ACC112 (cell line): ENCODE measurements at regions not wholly inside any gene's neighbourhood (a gene's known extent, or its start where the extent isn't known, plus 50 kb on each side); places are given as distances from the start of the nearest gene placed in this dataset.

Experiments used
- H2AFZ ChIP-seq: fragments of 200-600 bp; sonication (generic); one replicate; pipeline ENCODE4 v1.6.0; 2017; ENCODE audit warnings: antibody characterized with exemption, low read length; ENCODE audit not compliant: unreplicated experiment
- H3K27ac ChIP-seq: fragments of 200-600 bp; sonication (generic); 2 replicates; pipeline ENCODE4 v1.5.1; 2014; ENCODE audit warnings: low read depth, mild to moderate bottlenecking, antibody characterized with exemption, low read length, moderate library complexity
- H3K27me3 ChIP-seq: fragments of 200-600 bp; sonication (generic); 2 replicates; pipeline ENCODE4 v1.6.1; 2014; ENCODE audit warnings: mild to moderate bottlenecking, antibody characterized with exemption, low read length, moderate library complexity, mixed read lengths; ENCODE audit not compliant: insufficient read depth
- H3K36me3 ChIP-seq: fragments of 200-600 bp; sonication (generic); 2 replicates; pipeline ENCODE4 v1.6.1; 2016; ENCODE audit warnings: mild to moderate bottlenecking, antibody characterized with exemption, low read length, moderate library complexity, mixed read lengths; ENCODE audit not compliant: insufficient read depth
- H3K4me1 ChIP-seq: fragments of 200-600 bp; sonication (generic); one replicate; pipeline ENCODE4 v1.6.1; 2016; ENCODE audit warnings: low read length, mixed read lengths; ENCODE audit not compliant: insufficient read depth, unreplicated experiment, control insufficient read depth
- H3K4me3 ChIP-seq: fragments of 200-600 bp; sonication (generic); 2 replicates; pipeline ENCODE4 v1.5.1; 2014; ENCODE audit warnings: mild to moderate bottlenecking, low read depth, low read length
- H3K79me2 ChIP-seq: fragments of 200-600 bp; sonication (generic); one replicate; pipeline ENCODE4 v1.6.0; 2016; ENCODE audit warnings: low read length; ENCODE audit not compliant: control insufficient read depth, unreplicated experiment, insufficient read depth

- H3K4me3 ChIP-seq, result no peak overlapping the region
- no peaks in the 10 kb centered on the region for H3K27me3 ChIP-seq
- H2AFZ ChIP-seq, result no peak overlapping the region
- no peaks in the 10 kb centered on the region for H3K79me2 ChIP-seq
- H3K4me1 ChIP-seq, result no peaks in the 10 kb centered on the region
- H3K36me3 ChIP-seq, result no peaks in the 10 kb centered on the region
- no peak overlapping the region for H3K27ac ChIP-seq
Measured at GRCh38 chr7:126179916-126180315, 1072.8 kb downstream of the GRM8 start.

GRCh38 chr7:126178865-126179264 lies 1073.9 kb downstream of the GRM8 start:
- Histone ChIP-seq H3K27me3 (no peaks in the 10 kb centered on the region), H3K4me1 (no peaks in the 10 kb centered on the region), H3K27ac (no peak overlapping the region), H2AFZ (no peak overlapping the region), H3K79me2 (no peaks in the 10 kb centered on the region), H3K4me3 (no peak overlapping the region), H3K36me3 (no peaks in the 10 kb centered on the region)

DNA sequence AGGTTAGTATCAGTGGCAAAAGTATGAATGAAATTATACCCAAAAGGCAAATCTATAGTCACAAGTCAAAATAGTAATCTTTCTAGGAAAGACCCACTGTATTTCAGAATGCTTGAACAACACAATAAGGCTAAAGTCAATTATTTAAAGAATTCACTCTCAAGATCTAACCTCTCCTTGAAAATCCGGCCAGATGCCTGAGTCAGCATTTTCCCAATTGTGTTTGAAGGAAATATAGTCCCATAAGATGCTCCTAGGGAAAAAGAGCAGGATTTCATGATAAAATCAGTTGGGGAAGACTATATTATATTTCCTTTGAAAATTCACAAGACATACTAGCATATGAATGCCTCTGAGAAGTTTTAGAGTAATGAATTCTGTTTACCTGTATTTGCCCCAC lies 1075.0 kb downstream of the GRM8 start:
- Histone ChIP-seq H3K27ac (no peak overlapping the region), H3K4me3 (no peak overlapping the region), H2AFZ (no peak overlapping the region), H3K79me2 (no peaks in the 10 kb centered on the region), H3K27me3 (no peaks in the 10 kb centered on the region), H3K4me1 (no peaks in the 10 kb centered on the region), H3K36me3 (no peaks in the 10 kb centered on the region)

DNA sequence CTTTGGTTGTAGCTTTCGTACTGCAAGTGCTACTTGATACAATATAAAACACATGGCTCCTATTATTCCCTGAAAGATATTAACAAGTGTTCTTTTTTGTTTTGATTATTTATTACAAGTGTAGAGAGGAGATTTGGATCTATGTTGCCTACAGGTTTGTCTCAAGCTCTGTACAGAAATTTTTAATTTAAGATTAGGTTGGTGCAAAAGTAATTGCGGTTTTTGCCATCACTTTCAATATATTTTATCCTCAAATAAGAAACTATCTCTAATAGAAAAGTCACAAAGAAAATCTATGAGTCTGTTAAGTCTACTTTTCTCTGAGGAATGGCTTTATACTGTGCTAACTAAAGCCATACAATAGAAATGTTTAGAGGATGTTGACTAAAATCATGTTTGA lies 1086.1 kb downstream of the GRM8 start:
- Histone ChIP-seq H2AFZ (no peak overlapping the region), H3K4me1 (no peaks in the 10 kb centered on the region), H3K4me3 (no peak overlapping the region), H3K79me2 (no peaks in the 10 kb centered on the region), H3K36me3 (no peaks in the 10 kb centered on the region), H3K27me3 (no peaks in the 10 kb centered on the region), H3K27ac (no peak overlapping the region)

GRCh38 chr7:126163647-126164046 lies 1089.1 kb downstream of the GRM8 start:
- no peaks in the 10 kb centered on the region for H3K27me3 ChIP-seq
- no peaks in the 10 kb centered on the region for H3K4me1 ChIP-seq
- H3K27ac ChIP-seq, result no peak overlapping the region
- no peak overlapping the region for H2AFZ ChIP-seq
- H3K4me3 ChIP-seq, result no peak overlapping the region
- H3K36me3 ChIP-seq, result no peaks in the 10 kb centered on the region
- no peaks in the 10 kb centered on the region for H3K79me2 ChIP-seq

DNA sequence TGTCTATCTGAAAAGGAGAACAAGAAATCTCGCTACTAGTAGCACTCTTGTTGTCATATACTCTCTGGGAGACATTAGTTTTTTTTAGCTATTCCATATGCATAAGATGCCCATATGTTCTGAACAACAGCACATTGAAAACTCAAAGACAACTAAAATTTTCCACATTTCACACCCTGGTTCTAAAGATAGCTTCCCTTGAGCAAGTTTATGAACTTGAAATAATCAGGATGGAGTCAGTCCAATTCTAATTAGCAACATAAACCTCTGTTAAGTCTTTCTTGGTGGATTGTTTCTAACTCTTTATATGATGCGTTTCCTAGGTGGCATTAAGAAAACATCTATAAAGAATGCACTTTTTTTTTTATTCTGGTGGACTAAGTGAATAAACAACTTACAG lies 1095.3 kb downstream of the GRM8 start:
- no peak overlapping the region for H3K4me3 ChIP-seq
- no peaks in the 10 kb centered on the region for H3K79me2 ChIP-seq
- no peaks in the 10 kb centered on the region for H3K4me1 ChIP-seq
- H2AFZ ChIP-seq, result no peak overlapping the region
- no peak overlapping the region for H3K27ac ChIP-seq
- H3K27me3 ChIP-seq, result no peaks in the 10 kb centered on the region
- H3K36me3 ChIP-seq, result no peaks in the 10 kb centered on the region

GRCh38 chr7:126150278-126150958 lies 1102.3 kb downstream of the GRM8 start:
- Histone ChIP-seq H3K27ac (no peak overlapping the region), H3K4me1 (no peaks in the 10 kb centered on the region), H3K4me3 (no peak overlapping the region), H3K36me3 (no peaks in the 10 kb centered on the region), H3K79me2 (no peaks in the 10 kb centered on the region), H3K27me3 (no peaks in the 10 kb centered on the region), H2AFZ (no peak overlapping the region)

DNA sequence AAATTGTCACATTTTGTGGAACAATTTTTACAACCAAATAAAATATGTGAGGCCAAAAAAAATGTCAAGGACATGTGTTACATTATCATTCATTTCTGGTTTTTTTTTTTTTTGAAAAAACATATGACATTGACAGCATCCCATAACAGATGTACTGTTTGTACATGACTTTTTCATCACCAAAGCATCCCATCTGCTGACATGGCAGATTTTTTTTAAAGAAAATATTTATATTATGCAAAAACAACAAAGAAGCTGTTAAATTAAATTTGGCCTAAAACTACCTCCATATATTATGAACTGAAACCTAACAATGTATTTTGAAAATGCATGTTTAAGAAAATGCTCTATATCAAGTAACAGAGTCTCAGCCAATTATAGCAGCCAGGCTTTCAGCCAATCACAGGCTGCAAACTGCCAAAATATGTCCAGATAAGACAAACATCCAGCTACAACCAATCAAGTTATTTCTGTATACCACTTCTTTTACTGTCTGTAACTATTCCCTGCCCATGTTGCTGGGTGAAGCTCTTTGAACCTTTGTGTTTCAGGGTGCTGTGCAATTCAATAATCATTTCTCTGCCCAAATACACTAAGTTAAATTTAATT lies 1111.8 kb downstream of the GRM8 start:
- Histone ChIP-seq H3K36me3 (no peaks in the 10 kb centered on the region), H3K4me3 (no peak overlapping the region), H2AFZ (no peak overlapping the region), H3K27me3 (no peaks in the 10 kb centered on the region), H3K27ac (no peak overlapping the region), H3K79me2 (no peaks in the 10 kb centered on the region), H3K4me1 (no peaks in the 10 kb centered on the region)

- H3K4me1 ChIP-seq, result no peaks in the 10 kb centered on the region
- H3K4me3 ChIP-seq, result no peak overlapping the region
- no peak overlapping the region for H2AFZ ChIP-seq
- no peak overlapping the region for H3K27ac ChIP-seq
- H3K79me2 ChIP-seq, result no peaks in the 10 kb centered on the region
- H3K36me3 ChIP-seq, result no peaks in the 10 kb centered on the region
- no peaks in the 10 kb centered on the region for H3K27me3 ChIP-seq
Measured at GRCh38 chr7:126119981-126120380, 1132.8 kb downstream of the GRM8 start.

- H3K4me3 ChIP-seq, result no peak overlapping the region
- no peak overlapping the region for H2AFZ ChIP-seq
- H3K36me3 ChIP-seq, result no peaks in the 10 kb centered on the region
- H3K4me1 ChIP-seq, result no peaks in the 10 kb centered on the region
- H3K79me2 ChIP-seq, result no peaks in the 10 kb centered on the region
- H3K27ac ChIP-seq, result no peak overlapping the region
- H3K27me3 ChIP-seq, result no peaks in the 10 kb centered on the region
Measured at GRCh38 chr7:126103582-126103981, 1149.2 kb downstream of the GRM8 start.

- H3K79me2 ChIP-seq, result no peaks in the 10 kb centered on the region
- H3K36me3 ChIP-seq, result no peaks in the 10 kb centered on the region
- H3K4me3 ChIP-seq, result no peak overlapping the region
- no peaks in the 10 kb centered on the region for H3K4me1 ChIP-seq
- H3K27me3 ChIP-seq, result no peaks in the 10 kb centered on the region
- no peak overlapping the region for H2AFZ ChIP-seq
- H3K27ac ChIP-seq, result no peak overlapping the region
Measured at GRCh38 chr7:126083014-126083413, 1153.4 kb upstream of the POT1 start.
